Esophagus muscularis mucosa (tissue), 4 donors: ENCODE measurements at regions not wholly inside any gene's neighbourhood (a gene's known extent, or its start where the extent isn't known, plus 50 kb on each side); places are given as distances from the start of the nearest gene placed in this dataset.
"Not testable (repeated sequence)": the region's sequence is repeated elsewhere in the genome, so short reads cannot be mapped to it uniquely, and the experiment has no call there.

ENCODE experiments used
- DNase-seq: peaks from one replicate; pipeline ENCODE4 v3.0.0-alpha.2; 2017; ENCODE audit errors: extremely low spot score
- H3K27ac ChIP-seq, 4 donors: fragments of 200-600 bp; sonication (generic); replicated peaks in 1 of 4; 1 replicate in 3 of 4; 2 replicates in 1 of 4; pipeline ENCODE4 v1.5.1; 2016 to 2019; ENCODE audit warnings: mild to moderate bottlenecking in 1 of 4
- H3K27me3 ChIP-seq, 4 donors: fragments of 200-600 bp; sonication (generic); one replicate each; pipeline versions ENCODE4 v1.5.1 to v1.6.0; 2016 to 2019
- H3K36me3 ChIP-seq, 4 donors: fragments of 200-600 bp; sonication (generic); one replicate each; pipeline ENCODE4 v1.5.1; 2016 to 2019
- H3K4me1 ChIP-seq, 4 donors: fragments of 200-600 bp; sonication (generic); one replicate each; pipeline ENCODE4 v1.5.1; 2016 to 2019
- H3K4me3 ChIP-seq, 4 donors: fragments of 200-600 bp; sonication (generic); 1 replicate in 2 of 4; 2 replicates in 2 of 4; pipeline ENCODE4 v1.5.1; 2016 to 2019; ENCODE audit warnings: mild to moderate bottlenecking in 4 of 4, moderate library complexity in 1 of 4
- H3K9me3 ChIP-seq, 4 donors: fragments of 200-600 bp; sonication (generic); 1 replicate in 3 of 4; 2 replicates in 1 of 4; pipeline ENCODE4 v1.5.1; 2016 to 2019
- CTCF ChIP-seq, 3 experiments: fragments of 200-600 bp in 2 of 3; fragments of 450-650 bp in 1 of 3; sonication (generic) in 2 of 3; IDR thresholded peaks; one replicate each; pipeline ENCODE4 v1.5.1; 2017 to 2019; ENCODE audit warnings: antibody characterized with exemption in 3 of 3, mild to moderate bottlenecking in 2 of 3, moderate library complexity in 1 of 3
- EP300 ChIP-seq: sonication (generic); formaldehyde crosslinking; IDR thresholded peaks from one replicate; pipeline ENCODE4 v1.6.1; 2017; ENCODE audit warnings: antibody characterized with exemption
- POLR2A ChIP-seq: fragments of 450-650 bp; IDR thresholded peaks from one replicate; pipeline ENCODE4 v1.6.1; 2017; ENCODE audit warnings: antibody characterized with exemption, moderate library complexity, mild to moderate bottlenecking, low read depth
- POLR2AphosphoS5 ChIP-seq, 2 donors: sonication (generic); formaldehyde crosslinking; IDR thresholded peaks; one replicate each; pipeline ENCODE4 v1.6.1; 2017; ENCODE audit warnings: antibody characterized with exemption in 2 of 2
- WGBS: methylation state at CpG from one replicate; pipeline ENCODE4 v1.1.5; 2018; 5-methylcytosine and 5-hydroxymethylcytosine counted together
- intact Hi-C: fragments of 100-400 bp; cut with DNase I; formaldehyde crosslinking; loops from one replicate; pipeline ENCODE4 v1.15.1; 2023

DNA sequence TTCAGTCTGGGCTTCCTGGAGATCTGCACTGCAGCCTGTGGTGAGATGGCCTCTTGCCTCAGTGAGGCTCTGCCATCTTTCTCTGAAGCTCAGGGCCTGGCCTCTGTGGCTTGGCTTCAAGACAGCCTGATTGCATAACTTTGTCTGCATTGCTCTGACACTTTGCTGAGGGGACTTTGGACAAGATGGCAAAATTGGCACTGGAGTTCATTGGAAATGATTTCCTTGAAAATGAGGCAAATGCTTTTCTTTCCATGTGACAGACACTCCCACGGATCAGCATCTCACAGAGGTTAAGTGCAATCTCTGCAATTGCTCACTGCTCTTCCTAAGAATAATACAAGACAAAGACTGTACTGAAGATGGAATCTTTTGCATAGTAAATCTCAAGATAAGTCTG lies 166.8 kb downstream of the KCNS3 start:
- no peak overlapping the region for H3K27ac ChIP-seq
- H3K36me3 ChIP-seq: no peaks in the 10 kb centered on the region
- DNase-seq: peak; percentile 42
- H3K4me1 ChIP-seq: peaks cover 12 to 20% (median 18%) of the 10 kb centered on the region in 4 donors
- H3K27me3 ChIP-seq: no peaks in the 10 kb centered on the region
- intact Hi-C loops: no loop called here
- no peak overlapping the region for H3K4me3 ChIP-seq
- WGBS: 50% methylated on average over 1 of the region's 1 CpG
- TF ChIP-seq POLR2A (no peak), POLR2AphosphoS5 (IDR thresholded peaks at IDR 0.05) (no peak), EP300 (no peak), CTCF (IDR thresholded peaks at IDR 0.05) (no peak)
- no peaks in the 10 kb centered on the region for H3K9me3 ChIP-seq

DNA sequence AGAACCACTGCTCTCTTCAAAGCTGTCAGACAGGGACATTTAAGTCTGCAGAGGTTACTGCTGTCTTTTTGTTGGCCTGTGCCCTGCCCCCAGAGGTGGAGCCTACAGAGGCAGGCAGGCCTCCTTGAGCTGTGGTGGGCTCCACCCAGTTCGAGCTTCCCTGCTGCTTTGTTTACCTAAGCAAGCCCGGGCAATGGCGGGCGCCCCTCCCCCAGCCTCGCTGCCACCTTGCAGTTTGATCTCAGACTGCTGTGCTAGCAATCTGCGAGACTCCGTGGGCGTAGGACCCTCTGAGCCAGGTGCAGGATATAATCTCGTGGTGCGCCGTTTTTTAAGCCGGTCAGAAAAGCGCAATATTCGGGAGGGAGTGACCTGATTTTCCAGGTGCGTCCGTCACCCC lies 138.9 kb downstream of the KCNS3 start:
- 93% methylated on average over 13 of the region's 16 CpGs for WGBS
- H3K36me3 ChIP-seq, H3K27me3 ChIP-seq, DNase-seq, H3K4me3 ChIP-seq, H3K27ac ChIP-seq, H3K4me1 ChIP-seq, intact Hi-C loops: not testable (repeated sequence)
- H3K9me3 ChIP-seq: peaks cover 0 to 11% (median 2%) of the 10 kb centered on the region in 4 donors

DNA sequence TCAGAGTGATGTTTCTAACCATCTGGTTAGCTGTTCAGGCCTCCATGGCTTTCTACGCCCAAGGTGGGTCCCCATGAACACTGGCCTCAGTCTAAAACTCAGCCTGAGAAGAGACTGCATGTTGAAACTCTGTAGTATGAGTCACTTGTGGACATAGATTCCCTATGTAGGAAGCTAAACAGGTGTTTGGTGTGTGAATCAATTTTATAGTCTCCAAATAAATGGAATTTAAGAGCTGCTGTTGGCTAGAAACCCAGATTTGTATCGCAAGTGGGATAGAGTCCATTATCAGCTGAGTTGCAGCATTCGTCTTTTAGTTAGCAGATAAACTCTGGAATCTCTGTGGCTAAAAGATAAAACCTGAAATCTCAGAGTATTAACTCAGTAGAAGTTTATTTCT lies 131.4 kb downstream of the KCNS3 start:
- intact Hi-C loops: no loop called here
- Histone ChIP-seq H3K4me3 (no peak overlapping the region), H3K27ac (no peak overlapping the region), H3K9me3 (no peaks in the 10 kb centered on the region), H3K4me1 (no peaks in the 10 kb centered on the region), H3K27me3 (no peaks in the 10 kb centered on the region), H3K36me3 (no peaks in the 10 kb centered on the region)
- WGBS: 84% methylated on average over 3 of the region's 3 CpGs
- no peak for DNase-seq
- no peak for TF ChIP-seq POLR2AphosphoS5 (IDR thresholded peaks at IDR 0.05)
- no peak for TF ChIP-seq CTCF (IDR thresholded peaks at IDR 0.05)
- TF ChIP-seq POLR2A: no peak
- no peak for TF ChIP-seq EP300

DNA sequence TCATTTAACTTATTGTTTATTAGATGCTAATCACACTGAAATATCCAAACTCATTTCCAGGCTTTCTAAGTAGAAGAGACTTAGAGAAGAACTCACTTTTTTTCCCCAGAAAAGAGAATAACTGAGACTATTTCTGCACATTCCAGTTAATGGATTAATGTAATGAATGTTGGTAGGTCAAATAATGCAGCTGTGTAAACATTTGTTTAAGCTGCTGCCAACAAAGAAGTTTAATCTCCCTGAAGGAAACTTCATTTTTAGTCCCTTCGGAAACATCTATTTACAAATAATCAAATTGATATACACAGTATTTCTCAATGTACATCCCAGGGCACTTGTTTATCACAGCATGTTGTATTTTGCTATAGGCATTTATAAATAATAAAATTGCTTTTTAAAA lies 126.9 kb downstream of the KCNS3 start:
- Histone ChIP-seq H3K9me3 (no peaks in the 10 kb centered on the region), H3K27ac (no peak overlapping the region), H3K4me3 (no peak overlapping the region), H3K4me1 (no peaks in the 10 kb centered on the region), H3K27me3 (no peaks in the 10 kb centered on the region), H3K36me3 (no peaks in the 10 kb centered on the region)
- intact Hi-C loops: no loop called here
- no peak for TF ChIP-seq CTCF (IDR thresholded peaks at IDR 0.05)
- TF ChIP-seq POLR2A: no peak
- no peak for TF ChIP-seq EP300
- TF ChIP-seq POLR2AphosphoS5 (IDR thresholded peaks at IDR 0.05): no peak
- no peak for DNase-seq
- 53% methylated on average over 1 of the region's 1 CpG for WGBS

DNA sequence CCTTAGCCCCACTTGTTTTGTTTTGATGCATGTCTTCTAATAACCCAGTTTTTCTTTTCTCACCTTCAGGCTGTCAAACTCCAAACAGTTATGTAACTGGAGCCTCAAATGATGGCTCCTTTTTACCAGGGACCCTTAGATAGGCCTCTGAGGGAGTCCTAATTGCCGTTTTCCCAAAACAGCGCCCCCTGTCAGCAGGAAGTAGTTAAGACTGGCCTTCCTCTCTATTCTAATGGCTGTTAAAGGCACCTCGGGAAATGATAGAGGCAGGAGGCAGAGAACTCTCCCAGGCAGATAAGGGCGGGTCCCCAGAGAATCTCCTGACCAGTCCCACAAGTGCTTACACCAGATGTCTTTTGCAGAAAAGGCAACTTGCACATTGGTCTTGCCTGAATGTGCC lies 123.2 kb downstream of the KCNS3 start:
- Histone ChIP-seq H3K27me3 (no peaks in the 10 kb centered on the region), H3K9me3 (peaks cover 0 to 7% (median 0%) of the 10 kb centered on the region in 4 donors), H3K27ac (no peak overlapping the region), H3K4me1 (no peaks in the 10 kb centered on the region), H3K36me3 (no peaks in the 10 kb centered on the region), H3K4me3 (no peak overlapping the region)
- WGBS: 58% methylated on average over 4 of the region's 4 CpGs
- intact Hi-C loops: no loop called here
- DNase-seq: no peak
- TF ChIP-seq EP300 (no peak), CTCF (IDR thresholded peaks at IDR 0.05) (no peak), POLR2AphosphoS5 (IDR thresholded peaks at IDR 0.05) (no peak), POLR2A (no peak)
